ENCODE measurements at regions not wholly inside any gene's neighbourhood (a gene's known extent, or its start where the extent isn't known, plus 50 kb on each side); places are given as distances from the start of the nearest gene placed in this dataset.
"Not testable (repeated sequence)": the region's sequence is repeated elsewhere in the genome, so short reads cannot be mapped to it uniquely, and the experiment has no call there.

DNA sequence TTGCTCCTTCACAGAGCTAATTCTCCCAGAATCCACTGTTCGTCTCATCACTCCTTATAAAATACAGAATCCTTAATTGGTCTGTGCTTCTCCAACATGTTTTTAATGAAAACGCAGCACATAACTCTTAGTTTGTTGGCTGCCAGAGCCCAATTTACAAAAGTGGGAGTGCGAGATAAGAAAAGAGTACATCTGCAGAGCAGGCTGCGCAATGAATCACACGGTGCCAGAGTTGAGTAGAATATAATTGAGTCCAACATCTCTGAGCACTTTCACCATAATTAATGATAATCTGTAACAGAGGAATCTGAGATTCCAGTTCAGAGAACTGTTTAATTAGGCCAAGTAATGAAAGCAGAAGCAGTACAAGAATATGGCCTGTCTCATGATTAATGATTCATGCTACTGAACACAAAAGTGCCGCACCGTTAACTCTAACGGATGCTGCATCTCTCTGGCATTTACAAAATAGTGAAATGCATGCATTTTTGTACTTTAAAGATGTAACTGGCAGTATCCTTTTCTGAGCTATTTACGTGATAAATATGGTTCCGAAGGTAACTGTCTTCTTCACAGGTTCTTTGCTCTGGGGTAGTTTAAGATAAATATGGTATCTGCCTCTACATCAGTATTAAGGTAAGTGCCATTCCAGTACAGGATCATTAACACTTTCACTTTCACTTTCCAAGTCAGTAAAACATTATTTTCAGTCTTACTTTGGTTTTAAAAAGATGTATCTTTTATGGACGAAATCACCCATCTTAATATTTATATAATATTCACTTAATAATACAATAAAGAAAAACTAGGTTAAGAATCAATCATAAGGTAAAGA lies 785.6 kb downstream of the NR4A2 start:
- no peak for DNase-seq (ENCODE audit: low read depth in 3 of 3)

DNA sequence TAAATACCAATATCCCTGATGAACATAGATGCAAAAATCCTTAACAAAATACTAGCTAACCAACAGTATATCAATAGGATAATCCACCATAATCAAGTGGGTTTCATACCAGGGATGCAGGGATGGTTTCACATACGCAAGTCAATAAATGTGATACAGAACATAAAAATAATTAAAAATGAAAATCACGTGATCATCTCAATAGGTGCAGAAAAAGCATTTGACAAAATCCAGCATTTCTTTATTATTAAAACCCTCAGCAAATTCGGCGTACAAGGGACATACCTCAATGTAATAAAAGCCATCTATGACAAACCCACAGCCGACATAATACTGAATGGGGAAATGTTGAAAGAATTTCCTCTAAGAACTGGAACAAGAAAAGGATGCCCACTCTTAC lies 793.5 kb downstream of the NR4A2 start:
- DNase-seq (ENCODE audit: low read depth in 3 of 3): not testable (repeated sequence)

DNA sequence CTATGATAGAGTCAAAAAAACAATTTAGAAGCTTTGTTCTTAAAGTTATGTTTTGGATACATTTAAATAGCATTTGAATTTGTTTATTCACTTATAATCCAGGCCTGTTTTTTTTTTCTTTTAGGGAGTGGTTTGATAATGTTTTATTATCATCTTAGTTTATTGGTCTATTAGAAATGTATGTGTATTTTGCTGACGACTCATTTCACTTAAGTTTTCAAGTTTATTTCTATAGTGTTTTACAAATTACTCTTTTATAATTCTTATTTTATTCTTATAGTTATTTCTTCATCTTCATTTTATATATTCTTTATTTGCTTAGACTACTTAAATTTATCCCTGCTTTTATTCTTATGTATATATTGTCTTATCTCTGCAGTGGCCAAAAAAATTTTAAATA lies 804.5 kb downstream of the NR4A2 start:
- no peak for DNase-seq (ENCODE audit: low read depth in 3 of 3)

DNA sequence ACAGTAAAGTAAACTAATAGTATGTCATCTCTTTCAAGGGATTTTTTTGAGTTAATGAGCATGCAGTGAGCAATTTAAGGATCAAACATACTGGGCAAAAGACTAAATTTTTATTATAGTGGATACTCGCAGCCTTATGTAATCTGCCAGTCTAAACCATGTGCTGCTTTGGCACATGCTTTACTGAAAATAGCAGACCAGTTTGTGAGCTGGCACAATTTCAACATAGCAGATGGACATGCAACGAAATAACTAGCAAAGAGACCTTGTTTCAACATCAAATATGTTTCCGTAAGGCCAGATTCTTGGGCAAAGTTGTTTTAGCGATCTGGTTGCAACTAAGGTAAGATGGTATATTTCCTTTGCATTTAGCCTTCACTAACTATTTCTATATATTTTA lies 807.3 kb downstream of the NR4A2 start:
- no peak for DNase-seq (ENCODE audit: low read depth in 3 of 3)

DNA sequence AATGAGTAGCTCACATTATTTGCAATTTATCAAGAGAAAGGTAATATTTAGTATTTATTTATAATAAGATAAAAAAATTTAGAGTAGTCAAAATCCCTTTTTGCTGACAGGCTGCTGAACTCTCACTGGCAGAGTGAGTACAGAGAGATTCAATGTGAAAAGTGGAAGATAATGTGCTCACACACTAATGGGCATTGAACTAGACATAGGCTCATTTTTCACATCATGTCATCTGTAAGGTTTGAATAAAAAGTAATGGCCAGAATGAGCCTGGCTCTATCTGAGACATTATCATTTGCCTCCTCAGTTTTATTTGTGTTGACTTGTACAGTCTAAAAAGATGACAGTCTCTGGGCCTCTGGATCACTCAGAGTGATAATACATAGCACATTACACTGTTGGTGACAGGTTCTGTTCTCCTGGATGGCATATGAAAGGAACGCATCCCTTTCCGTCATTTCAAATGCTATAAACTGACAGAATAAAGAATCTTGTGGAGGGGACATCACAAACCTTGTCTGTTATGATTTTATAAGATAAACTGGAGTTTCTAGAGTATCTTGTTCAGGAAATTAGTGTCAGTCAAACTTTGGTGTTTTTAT lies 812.9 kb downstream of the NR4A2 start:
- no peak for DNase-seq (ENCODE audit: low read depth in 3 of 3)

DNA sequence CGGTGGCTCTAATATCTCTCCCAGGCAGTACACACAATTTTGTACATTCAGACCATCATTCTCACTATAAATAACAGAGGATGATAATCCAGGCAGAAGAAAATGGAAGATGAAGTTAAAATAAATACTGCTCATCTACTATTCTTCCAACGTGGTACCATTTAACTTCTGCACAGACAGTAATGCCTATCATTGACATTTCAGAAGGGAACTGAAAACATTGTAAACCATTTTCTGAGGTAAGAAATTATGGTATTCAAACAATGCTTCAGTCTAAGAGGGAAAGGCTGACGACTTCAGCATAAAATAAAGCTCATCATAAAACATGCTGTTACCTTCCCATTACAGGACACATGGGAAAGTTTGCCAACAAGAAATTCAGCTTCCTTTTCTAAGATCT lies 814.4 kb downstream of the NR4A2 start:
- no peak for DNase-seq (ENCODE audit: low read depth in 3 of 3)

DNA sequence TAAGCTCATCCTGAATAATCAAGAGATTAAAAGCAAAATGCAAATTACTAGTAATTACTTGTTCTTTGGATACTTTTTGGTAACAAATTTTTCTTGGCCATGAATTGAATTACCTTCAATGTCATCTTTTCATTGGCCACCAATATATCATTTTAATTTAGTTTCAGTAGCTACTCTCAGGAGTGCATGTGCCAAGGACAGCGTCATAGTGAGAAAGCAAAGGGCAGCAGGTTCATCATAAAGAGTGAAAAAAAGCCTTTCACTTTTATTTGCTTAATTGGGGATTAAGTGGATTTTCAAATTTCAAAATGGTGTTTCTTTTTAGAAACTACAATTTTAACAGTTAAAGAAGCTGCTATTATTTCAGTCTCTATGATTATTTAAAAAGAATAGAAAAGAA lies 815.2 kb downstream of the NR4A2 start:
- no peak for DNase-seq (ENCODE audit: low read depth in 3 of 3)

DNA sequence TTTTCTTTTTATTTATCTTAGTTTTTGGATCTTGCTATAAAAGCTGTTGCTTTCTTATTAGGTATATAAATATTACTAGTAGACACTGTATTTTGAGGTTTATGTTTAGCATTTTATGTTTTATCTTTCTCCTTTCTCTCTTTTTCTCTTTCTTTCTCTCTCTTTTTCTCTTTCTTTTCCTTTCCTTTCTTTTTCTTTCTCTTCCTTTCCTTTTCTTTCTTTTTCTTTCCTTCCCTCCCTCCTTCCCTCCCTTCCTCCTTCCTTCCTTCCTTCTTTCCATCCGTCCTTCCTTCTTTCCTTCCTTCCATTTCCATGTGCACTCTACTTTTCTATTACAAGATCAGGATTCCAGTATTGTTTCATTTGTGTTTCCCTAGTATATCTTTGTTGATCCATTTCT lies 814.8 kb downstream of the KCNJ3 start:
- DNase-seq (ENCODE audit: low read depth in 3 of 3): no peak

DNA sequence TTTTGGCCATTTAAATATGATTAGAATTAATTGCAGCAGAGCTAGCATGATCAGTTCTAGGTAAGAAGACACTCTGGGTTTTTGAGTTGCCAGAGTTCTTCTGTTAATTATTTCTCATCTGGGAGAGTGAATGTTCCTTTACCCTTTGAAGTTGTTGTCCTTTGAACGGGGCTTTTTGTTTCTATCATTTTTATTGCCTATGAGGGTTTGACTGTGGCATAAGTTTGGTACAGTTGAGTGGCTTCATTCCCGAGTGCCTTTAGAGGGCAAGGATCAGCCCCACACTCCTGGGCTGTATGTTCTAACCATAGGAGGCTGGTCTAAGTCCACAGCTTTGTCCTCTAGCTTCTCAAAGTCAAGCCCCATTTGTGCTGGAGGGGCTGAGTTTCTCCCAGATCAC lies 804.3 kb downstream of the KCNJ3 start:
- DNase-seq (ENCODE audit: low read depth in 3 of 3): no peak

DNA sequence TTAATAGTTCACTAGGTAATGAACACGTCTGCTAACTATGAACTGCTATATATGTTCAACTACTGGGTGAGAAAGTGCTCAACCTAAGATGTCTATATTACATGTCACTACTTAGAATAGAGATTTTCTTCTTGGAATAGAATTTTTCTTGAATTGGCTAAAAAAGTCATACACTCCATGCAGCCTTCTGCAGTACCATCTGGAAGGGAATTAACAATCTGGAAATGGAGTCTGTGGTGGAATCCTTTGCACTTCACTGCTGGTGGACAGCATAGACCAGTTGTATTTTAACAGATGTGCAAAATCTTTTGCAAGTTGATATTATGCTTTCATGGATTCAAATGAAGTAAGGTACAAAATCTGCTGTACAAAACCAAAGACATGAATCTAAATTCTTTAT lies 799.6 kb downstream of the KCNJ3 start:
- no peak for DNase-seq (ENCODE audit: low read depth in 3 of 3)

DNA sequence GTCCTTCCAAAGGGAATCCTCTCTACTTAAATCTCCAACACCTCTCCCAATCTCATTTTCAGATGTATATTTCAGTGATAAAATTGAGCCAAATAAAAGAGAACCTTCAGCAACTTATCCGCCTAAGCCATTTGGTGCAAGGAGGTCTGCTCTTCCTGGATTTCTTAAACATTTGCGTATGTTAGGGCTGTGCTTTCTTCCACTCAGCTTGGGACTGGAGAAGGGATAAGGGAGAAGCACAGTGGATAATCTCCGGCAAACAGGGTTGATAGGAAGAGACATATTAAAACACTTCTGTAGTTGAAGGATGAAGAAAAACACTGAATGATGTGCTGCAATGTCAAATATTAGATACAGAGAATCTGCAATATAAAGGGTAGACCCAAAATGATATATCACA lies 796.2 kb downstream of the KCNJ3 start:
- no peak for DNase-seq (ENCODE audit: low read depth in 3 of 3)

DNA sequence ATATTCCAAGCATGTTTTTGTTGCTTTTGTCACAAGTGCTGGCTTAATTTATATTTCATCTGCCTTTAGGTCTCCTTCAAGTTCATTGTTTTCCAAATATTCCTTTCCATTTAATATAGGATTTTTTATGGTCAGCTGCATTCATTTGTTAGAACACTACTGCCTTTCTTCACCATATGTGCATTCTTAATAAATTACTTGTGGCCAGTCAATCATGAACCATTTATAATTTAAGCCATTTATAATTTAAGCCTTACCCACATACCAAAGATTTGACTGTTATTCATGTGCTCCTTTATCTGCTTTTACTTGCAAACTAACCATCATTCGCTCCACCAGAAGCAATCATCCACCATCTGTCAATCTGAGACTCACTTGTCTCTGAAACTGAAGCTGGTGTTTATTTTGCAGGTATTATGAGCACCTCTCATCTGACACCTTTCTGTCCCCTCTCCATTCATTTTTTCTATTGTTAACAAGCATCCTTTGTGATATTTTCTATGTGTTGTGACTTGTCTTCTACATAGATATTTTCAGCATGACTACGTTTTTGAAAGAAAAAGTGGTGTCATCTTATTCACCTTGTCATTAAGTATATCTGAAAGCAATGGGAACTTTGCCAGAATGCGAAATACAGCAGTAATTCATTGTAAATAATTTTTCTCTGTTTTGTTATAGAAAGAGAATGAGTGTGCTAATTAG lies 786.8 kb downstream of the KCNJ3 start:
- no peak for DNase-seq (ENCODE audit: low read depth in 3 of 3)

DNA sequence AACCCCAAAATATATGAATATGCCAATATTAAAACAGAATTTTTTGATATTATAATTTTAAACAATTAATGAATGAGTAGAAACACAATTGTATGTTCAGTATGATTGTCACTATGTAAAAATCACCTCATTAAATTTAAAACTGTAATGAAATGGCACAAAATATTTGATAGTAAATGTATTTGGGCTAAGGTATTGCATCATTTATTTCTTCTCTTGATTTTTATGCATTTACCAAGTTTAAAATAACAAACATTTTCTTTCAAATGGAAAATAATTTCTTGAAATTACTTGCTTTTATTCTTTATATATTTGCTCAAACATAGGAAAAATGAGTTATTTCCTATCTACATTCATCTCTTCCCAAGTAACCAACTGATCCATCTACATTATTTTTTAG lies 782.6 kb downstream of the KCNJ3 start:
- DNase-seq (ENCODE audit: low read depth in 3 of 3): no peak

DNA sequence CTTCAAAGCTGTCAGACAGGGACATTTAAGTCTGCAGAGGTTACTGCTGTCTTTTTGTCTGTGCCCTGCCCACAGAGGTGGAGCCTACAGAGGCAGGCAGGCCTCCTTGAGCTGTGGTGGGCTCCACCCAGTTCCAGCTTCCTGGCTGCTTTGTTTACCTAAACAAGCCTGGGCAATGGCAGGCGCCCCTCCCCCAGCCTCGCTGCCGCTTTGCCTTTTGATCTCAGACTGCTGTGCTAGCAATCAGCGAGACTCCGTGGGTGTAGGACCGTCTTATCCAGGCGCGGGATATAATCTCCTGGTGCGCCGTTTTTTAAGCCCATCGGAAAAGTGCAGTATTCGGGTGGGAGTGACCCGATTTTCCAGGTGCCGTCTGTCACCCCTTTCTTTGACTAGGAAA lies 773.5 kb downstream of the KCNJ3 start:
- not testable (repeated sequence) for DNase-seq (ENCODE audit: low read depth in 3 of 3)

DNA sequence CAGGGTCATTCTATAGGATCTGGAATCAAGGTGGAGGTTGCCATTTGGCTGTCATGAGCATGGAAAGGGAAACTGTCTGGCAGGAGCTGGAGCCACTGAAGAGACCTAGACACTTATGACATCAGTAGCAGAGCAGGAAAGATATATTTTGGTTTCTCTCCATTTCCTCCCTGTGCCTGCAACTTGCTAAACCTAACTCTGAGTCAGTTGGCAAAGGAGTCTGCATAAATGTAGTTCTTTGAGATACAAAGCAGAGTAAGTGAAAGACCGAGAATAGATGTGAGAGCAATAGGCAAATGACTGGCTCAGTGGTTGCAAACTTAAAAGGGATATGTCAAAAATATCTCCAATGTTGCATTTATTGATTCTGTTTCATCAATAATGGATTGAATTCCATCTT lies 757.7 kb downstream of the KCNJ3 start:
- no peak for DNase-seq (ENCODE audit: low read depth in 3 of 3)

DNA sequence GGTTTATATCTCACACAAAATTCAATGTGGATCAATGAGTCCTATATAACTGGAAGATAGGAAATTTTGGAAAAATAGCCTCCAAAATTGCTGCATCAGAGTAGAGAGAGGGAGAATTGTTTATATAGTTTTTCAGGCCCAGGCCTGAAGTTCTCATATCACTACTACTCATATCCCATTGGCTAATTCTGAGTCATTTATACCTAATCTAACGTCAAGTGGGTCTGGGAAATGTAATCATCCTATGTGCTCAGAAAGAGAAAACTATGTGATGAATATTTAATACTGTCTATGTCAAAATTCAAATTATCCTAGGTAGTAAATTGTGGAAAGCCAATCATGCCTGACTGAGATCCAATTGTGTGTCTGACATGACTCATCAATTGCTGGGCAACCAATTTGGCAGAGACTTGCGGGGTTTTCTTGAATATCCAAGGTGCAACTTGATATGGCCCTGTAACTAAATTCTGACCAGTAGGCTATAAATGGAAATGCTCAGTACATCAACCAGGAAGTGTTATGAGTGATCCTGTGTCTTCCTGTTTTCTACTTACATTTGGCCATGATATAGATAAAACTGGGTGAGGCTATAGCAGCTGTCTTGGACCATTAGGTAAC lies 744.4 kb downstream of the KCNJ3 start:
- DNase-seq (ENCODE audit: low read depth in 3 of 3): no peak

DNA sequence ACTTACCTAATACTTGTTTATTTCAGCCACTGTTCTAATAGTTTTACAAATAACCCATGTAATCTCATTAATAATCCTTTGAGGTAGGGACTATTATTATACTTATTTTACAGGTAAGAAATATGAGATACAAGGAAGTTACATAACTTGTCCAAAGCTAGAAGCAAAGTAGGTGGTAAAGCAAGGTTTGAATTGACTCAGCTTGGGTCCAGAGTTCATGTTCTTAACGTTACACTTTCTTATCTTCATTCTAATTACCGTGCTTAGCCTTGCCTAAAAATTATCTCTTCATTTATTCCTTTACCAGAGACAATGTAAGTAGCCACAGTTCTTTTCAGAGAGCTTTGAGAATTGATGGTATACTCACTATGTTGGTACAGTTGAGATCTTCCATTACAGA lies 743.6 kb downstream of the KCNJ3 start:
- DNase-seq (ENCODE audit: low read depth in 3 of 3): no peak

DNA sequence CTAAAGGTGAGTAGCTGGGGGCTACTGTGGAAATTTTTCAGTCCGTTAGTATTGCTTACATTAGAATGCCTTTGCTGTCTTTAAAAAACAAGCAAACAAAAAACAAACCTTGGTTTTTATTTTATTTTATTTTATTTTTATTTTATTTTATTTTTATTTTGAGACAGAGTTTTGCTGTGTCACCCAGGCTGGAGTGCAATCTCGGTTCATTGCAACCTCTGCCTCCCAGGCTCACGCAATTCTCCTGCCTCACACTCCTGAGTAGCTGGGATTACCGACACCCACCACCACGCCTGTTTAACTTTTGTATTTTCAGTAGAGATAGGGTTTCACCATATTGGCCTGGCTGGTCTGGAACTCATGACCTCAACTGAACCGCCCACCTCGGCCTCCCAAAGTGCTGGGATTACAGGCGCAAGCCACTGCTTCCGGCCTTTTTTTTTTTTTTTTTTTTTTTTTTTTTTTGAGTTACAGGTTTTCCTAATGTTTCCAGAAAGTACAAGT lies 732.6 kb downstream of the KCNJ3 start:
- DNase-seq (ENCODE audit: low read depth in 3 of 3): no peak

DNA sequence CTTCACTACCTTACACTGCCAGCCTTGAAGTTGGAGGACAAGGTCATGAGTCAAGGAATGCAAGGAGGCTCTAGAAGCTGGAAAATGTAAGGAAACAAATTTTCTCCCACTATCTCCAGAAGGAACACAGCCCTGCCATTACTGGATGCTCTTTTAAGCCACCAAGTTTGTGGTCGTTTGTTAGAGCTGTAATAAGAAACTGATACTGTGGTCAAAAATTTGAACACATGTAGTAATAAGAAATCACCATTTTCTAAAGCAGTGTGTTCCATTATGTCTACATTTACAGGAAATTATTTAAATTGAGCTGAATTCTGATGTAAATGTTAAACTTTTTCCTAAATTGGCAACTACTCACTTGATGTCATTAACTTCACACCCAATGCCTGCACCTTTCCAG lies 729.0 kb downstream of the KCNJ3 start:
- DNase-seq (ENCODE audit: low read depth in 3 of 3): no peak

DNA sequence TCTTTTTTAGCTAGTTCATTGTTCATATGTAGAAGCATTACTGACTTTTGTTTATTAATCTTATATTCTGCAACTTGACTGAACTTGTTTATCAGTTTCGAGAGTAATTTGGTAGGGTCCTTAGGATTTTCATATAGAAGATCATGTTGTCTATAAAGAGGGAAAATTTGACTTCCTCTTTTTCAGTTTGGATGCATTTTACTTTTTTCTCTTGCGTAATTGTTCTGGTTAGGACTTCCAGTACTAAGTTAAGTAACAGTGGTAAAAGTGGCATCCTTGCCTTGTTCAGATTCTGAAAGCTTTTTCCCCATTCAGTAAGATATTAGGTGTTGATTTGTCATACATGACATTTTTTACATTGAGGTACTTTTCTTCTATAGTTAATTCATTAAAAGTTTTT lies 726.0 kb downstream of the KCNJ3 start:
- DNase-seq (ENCODE audit: low read depth in 3 of 3): no peak

DNA sequence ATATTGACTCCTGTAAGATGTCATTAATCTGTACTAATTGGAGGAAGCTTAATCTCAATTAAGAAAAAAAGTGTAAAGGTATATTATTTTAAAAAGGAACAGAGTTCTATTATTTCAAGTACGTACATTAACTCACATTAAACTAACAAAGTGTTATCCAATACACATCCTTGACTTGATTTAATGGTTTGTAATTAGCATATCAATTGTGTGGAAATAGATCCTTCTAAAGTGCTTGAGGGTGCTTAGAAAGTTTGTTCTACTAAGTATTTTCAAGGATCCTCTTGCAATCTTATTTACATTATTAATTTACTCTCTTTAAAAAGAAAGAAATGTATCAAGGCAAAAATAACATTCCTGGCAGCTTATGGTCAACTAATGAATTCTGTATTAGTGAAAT lies 720.3 kb downstream of the KCNJ3 start:
- DNase-seq (ENCODE audit: low read depth in 3 of 3): no peak

DNA sequence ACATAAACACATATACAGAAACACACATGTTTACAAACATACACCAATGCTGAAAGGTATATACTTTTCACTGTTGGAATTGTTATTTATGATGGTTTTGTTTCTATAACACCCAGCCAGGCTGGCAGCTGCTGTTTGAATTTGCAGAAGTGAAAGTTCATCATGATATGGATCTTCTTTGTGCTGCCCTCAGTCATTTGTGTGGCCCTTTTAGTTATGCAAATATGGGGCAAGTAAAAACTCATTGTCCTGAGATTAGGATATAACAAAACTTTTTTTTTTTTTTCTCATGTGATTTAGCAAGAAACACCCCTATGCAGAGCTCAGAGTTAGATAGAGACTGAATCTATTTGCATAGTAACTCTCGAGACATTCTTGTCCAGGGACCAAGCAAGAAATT lies 714.1 kb downstream of the KCNJ3 start:
- no peak for DNase-seq (ENCODE audit: low read depth in 3 of 3)

All from stimulated activated CD4-positive, alpha-beta T cell treated with anti-CD3 and anti-CD28 coated beads, TNF-alpha, amount 100 ng/mL, for 24 hours (primary cell).